Gastrocnemius medialis (tissue), 4 donors: ENCODE measurements at regions not wholly inside any gene's neighbourhood (a gene's known extent, or its start where the extent isn't known, plus 50 kb on each side); places are given as distances from the start of the nearest gene placed in this dataset.

Source experiments
- POLR2A ChIP-seq, 2 donors: fragments of 450-650 bp; IDR thresholded peaks; one replicate each; pipeline ENCODE4 v1.6.1; 2017; ENCODE audit warnings: antibody characterized with exemption in 2 of 2, mild to moderate bottlenecking in 2 of 2, moderate library complexity in 2 of 2
- TF ChIP-seq, protein P1 (sequence below), 5 experiments: fragments of 450-650 bp in 3 of 5; fragments of 200-600 bp in 2 of 5; sonication (generic) in 2 of 5; IDR thresholded peaks in 4 of 5; conservative IDR thresholded peaks in 1 of 5; 1 replicate in 4 of 5; 2 replicates in 1 of 5; pipeline ENCODE4 v1.5.1; 2016 to 2019; ENCODE audit warnings: antibody characterized with exemption in 5 of 5, mild to moderate bottlenecking in 3 of 5, moderate library complexity in 3 of 5

DNA sequence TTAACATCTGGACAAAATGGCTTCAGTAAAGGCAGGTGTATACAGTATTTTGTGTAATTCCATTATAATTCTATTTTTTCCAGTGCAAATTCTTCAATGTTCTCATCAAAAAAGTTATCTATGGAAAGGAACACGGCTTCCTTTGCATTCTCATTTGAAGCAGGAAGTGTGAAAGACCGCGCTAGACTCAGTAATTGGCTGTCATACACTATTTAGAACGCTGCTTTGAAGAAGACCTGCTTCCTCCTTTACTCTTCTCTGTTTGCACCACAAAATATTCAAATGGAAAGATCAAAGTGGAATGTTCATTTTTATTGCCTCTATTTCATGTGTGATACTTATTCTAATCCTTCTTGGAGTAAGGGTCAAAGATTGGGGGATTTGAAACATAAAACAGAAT, 883.7 kb downstream of the TSN start:
- TF ChIP-seq, protein P1, sequence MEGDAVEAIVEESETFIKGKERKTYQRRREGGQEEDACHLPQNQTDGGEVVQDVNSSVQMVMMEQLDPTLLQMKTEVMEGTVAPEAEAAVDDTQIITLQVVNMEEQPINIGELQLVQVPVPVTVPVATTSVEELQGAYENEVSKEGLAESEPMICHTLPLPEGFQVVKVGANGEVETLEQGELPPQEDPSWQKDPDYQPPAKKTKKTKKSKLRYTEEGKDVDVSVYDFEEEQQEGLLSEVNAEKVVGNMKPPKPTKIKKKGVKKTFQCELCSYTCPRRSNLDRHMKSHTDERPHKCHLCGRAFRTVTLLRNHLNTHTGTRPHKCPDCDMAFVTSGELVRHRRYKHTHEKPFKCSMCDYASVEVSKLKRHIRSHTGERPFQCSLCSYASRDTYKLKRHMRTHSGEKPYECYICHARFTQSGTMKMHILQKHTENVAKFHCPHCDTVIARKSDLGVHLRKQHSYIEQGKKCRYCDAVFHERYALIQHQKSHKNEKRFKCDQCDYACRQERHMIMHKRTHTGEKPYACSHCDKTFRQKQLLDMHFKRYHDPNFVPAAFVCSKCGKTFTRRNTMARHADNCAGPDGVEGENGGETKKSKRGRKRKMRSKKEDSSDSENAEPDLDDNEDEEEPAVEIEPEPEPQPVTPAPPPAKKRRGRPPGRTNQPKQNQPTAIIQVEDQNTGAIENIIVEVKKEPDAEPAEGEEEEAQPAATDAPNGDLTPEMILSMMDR (IDR thresholded peaks at IDR 0.05 in 4 of 5, conservative IDR thresholded peaks at IDR 0.05 in 1 of 5): no peak
- no peak for TF ChIP-seq POLR2A (IDR thresholded peaks at IDR 0.05)
